Adrenal gland (tissue), 5 donors: ENCODE measurements at regions not wholly inside any gene's neighbourhood (a gene's known extent, or its start where the extent isn't known, plus 50 kb on each side); places are given as distances from the start of the nearest gene placed in this dataset.

Source experiments
- CTCF ChIP-seq, 6 experiments: fragments of 450-650 bp in 4 of 6; fragments of 200-600 bp in 2 of 6; sonication (generic) in 1 of 6; IDR thresholded peaks; 1 replicate in 5 of 6; 2 replicates in 1 of 6; pipeline versions ENCODE4 v1.5.1 to v1.8.0; 2016 to 2021; ENCODE audit warnings: antibody characterized with exemption in 6 of 6, mild to moderate bottlenecking in 2 of 6, moderate library complexity in 1 of 6
- POLR2A ChIP-seq, 2 donors: fragments of 450-650 bp; IDR thresholded peaks; one replicate each; pipeline ENCODE4 v1.6.1; 2017; ENCODE audit warnings: antibody characterized with exemption in 2 of 2, mild to moderate bottlenecking in 2 of 2, moderate library complexity in 1 of 2
- donor health status: DM: no; HTN: no; CAD: no.

- TF ChIP-seq CTCF (IDR thresholded peaks at IDR 0.05) (no peak), POLR2A (IDR thresholded peaks at IDR 0.05) (no peak)
Observed at GRCh38 chr3:70506775-70507174, 194.3 kb upstream of the MDFIC2 start.
